SK-N-MC (cell line): ENCODE measurements at regions not wholly inside any gene's neighbourhood (a gene's known extent, or its start where the extent isn't known, plus 50 kb on each side); places are given as distances from the start of the nearest gene placed in this dataset.

Experiments
- EZH2 ChIP-seq: fragments of 200-600 bp; sonication (generic); IDR thresholded peaks from one replicate; pipeline ENCODE4 v1.6.1; 2017; ENCODE audit warnings: antibody characterized with exemption
- FOXP2 ChIP-seq: optimal IDR thresholded peaks from 2 replicates; pipeline ENCODE3; 2011; ENCODE audit warnings: mild to moderate bottlenecking, moderate library complexity; ENCODE audit not compliant: insufficient read depth; ENCODE audit errors: extremely low read length, control extremely low read depth
- POLR2AphosphoS5 ChIP-seq: IDR thresholded peaks from 2 replicates; pipeline ENCODE4 v1.6.1; 2012; ENCODE audit warnings: mild to moderate bottlenecking, low read depth, low read length, borderline replicate concordance

DNA sequence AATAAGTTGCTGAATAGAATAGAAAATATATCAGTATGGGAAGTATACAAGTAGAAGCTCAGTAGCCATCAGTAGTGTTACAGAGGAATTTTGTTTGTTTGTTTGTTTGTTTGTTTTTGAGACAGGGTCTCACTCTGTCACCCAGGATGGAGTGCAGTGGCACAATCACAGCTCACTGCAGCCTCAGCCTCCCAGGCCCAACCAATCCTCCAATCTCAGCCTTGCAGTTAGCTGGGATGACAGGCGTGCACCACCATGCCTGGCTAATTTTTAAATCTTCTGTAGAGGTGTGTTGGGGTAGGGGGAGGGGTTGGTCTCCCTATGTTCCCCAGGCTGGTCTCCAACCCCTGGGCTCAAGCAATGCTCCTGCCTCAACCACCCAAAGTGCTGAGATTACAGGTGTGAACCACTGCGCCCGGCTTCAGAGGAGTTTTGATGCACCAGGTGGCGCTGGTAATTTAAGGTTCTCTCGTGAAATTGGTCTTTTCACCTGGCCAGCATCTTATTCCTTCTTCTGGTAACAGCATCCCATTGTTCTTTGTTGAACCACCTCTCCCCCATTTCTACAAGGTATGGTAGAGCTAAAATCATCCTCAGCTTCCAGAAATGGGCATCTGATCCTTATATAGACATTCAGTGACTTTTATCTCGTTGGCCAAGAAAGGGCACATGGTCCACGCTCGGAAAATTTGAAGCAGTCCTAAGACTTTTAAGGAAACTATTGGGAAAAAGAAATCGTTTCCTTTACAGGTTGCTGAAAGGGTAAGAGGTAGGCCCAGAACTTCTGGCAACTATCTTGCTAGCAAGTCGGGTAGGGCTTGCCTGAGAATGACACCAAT, 157.1 kb downstream of the ARRDC3 start:
- TF ChIP-seq POLR2AphosphoS5: no peak
- no peak for TF ChIP-seq EZH2
- TF ChIP-seq FOXP2: no peak
